ENCODE measurements at regions not wholly inside any gene's neighbourhood (a gene's known extent, or its start where the extent isn't known, plus 50 kb on each side); places are given as distances from the start of the nearest gene placed in this dataset.

DNA sequence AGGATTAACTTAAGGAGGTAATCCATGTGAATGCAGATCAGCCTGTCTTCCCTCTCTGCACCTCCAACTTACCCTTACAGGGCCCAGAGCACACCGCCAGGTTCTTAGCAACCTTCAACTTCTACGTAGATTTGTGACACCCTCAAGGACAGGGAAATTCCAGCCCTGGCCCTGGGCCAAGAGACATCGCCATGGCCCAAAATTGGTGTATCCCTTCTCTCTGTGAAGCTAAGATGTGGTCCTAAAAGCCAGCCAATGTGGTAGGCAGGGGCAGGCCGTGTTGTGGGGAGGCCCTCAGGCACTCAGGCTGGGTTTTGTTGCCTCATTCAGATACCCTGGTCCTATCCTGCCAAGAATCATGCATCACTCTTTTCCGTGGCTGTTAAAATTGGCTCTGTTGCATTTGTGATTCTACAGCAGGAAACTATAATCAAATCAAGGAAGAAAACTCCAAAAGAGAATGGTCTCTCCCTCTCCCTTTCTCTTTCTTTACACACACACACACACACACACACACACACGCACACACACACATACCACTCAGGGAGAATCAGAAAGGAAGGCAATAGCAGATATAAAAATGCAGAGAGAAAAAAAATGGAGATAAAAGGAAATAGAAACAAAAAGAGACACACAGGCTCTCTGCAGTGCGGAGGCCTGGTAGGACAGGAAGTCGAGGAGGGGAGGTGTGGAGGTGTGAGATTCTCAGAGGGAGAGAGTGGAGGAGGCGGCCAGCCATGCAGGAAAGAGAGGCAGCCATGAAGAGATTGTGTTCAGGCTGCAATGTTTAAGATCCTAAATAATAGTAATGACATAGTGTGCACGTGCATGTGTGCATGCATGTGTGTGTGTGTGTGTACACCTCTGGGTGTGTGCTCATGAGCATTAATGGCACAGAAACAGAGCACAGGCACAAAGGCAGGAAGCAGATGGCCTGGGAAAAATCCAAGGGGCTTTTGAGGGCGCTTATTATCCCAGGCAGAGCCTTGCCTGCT, 201.8 kb upstream of the LRFN2 start:
- DNase-seq: no peak

DNA sequence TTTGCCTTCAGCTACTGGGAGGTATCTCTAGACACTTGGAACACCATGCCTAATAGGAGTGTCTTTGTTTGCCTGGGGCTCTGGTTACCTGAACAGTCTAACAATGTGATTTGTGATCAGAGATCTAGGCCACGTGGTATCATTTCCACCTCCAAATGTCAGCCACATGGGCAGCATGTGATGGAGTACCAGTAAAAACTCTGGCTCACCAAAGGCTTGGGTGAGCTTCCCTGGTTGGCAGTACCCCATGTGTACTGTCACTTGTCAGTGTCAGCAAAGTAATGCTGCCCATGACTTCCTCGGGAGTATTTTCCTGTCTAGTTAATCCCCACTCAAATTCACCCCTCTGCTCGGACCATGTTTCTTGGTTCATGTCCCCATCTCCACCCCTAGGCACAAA, 195.2 kb upstream of the LRFN2 start:
- no peak for DNase-seq

DNA sequence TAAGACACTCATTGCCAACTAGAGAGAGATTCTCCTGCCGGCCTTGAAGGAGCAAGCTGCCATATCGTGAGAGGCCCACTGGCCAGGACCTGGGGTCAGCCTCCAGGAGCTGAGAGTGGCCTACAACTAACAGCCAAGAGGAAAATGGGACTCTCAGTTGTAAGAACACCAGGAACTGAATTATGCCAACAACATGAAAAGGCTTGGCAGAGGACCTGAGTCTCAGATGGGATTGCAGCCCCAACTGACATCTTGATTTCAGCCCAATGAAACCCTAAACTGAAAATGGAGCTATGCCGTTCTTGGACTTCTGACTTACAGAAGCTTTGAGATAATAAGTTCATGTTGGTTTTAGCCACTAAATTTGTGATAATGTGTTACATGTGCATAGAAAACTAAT, 193.5 kb upstream of the LRFN2 start:
- DNase-seq: no peak

DNA sequence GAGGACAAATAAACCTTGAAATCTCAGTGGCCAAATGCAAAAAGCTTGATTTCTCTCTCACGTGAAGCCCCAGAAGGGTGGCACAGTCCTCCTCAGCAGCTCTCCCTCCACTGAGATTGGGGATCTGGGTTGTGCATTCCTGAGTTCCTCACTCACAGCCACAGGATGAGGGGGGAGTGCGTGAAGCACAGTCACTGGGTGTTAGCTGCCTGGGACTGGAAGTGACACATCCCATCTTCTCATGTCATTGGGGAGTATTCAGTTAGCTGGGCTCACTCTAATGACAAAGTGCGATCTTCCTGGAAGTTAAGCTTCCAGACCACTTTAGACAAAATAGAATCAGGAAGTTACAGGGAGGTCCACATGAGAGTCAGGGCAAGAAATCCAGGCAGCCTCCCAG, 192.2 kb upstream of the LRFN2 start:
- no peak for DNase-seq

DNA sequence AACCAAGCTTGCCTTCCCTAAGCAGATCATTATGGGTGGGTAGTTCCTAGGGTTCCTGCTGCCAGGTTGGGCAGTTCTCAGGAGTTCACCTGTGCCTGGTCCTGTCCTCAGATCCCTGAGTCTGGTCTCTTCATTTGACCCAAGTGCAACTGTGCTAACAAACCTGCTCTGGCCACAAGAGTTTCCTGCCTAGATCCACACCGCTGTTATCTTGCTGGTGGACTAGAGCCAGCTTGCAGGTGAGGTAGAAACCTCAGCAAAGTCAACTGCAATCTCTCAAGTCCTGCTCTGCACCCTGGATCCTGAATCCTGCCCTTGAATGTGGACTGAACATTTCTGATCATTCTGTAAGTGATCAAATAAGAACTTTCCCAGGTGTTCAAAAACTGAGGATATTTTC, 191.8 kb upstream of the LRFN2 start:
- no peak for DNase-seq

DNA sequence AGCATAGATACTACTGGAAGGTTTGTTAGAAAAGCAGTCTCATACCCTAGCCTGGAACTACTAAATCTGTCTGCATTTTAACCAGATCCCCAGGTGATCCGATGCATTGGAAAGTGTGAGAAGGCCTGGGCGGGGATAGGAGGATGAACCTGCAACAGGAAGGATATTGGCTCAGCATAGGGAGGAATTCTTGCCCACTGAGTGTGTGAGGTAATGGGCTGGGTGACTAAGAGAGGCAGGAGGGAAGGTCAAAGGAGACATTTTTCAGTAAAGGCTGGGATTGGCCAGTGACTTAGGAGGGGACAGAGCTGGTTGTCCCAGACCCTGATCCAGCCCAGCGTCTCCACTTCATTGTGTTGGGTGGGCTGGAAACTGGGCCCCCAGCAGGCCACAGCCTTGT, 191.0 kb upstream of the LRFN2 start:
- DNase-seq: no peak

DNA sequence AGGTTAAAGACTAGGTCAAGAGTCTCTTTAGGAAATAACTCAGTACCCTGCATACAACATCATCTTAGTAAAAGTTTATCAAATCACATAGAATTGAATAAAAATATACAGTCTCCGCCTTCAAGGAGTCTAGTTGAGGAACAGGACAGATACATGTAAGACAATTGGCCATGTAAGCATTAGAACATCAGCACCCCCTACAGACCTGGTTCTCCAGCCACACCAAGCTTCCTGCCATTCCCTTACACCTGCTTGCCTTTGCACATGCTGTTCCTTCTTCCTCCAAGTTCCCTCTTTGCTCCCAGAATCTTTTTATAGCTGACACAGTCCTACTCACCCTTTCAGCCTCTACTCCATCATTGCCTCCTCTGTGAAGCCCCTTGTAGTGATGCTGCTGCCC, 187.8 kb upstream of the LRFN2 start:
- no peak for DNase-seq

DNA sequence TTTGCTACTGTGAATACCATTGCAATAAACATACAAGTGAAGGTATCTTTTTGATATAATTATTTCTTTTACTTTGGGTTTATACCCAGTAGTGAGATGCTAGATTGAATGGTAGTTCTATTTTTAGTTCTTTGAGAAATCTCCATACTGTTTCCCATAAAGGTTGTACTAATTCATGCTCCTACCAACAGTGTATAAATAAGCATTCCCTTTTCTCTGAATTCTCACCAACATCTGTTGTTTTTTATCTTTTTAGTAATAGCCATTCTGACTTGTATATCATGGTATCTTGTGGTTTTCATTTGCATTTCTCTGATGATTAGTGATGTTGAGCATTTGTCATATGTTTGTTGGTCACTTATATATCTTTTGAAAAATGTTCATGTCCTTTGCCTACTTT, 183.6 kb upstream of the LRFN2 start:
- DNase-seq: no peak

DNA sequence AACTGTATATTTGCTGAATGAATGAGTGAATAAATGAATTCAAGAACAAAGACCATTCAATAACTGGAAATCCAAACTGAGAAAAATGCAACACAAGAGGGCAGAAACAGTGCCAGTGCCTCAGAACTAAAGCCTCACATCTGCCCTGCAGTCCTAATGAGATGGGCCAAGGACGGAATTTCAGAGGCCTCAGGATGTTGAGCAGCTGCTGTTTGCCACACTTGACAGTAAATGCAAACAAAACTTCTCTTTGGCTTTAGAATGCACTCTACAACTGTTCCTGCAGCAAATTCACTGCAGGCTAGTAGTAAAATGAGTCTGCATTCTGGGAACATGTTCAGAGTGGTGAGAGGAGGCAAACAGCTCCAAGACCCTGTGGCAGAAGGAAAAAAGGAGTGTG, 177.6 kb upstream of the LRFN2 start:
- DNase-seq: no peak

DNA sequence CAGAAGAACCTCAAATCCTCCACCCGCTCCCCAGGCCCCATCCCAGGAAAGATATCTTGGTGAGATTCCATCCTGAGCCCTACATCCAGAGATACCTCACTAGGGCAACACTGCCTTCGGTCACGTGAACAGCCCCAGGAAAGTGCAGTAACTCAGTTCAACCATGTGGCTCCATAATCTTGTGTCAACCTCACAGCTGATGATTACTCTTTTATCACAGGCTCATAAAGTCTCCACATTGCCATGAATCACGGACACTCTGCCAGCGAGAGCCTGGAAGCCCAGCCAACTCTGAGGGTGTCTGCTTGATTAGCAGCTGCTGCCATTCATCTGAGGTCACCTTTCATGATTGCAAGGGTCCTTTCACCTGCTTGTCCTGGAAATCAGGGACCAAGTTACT, 175.8 kb upstream of the LRFN2 start:
- no peak for DNase-seq

DNA sequence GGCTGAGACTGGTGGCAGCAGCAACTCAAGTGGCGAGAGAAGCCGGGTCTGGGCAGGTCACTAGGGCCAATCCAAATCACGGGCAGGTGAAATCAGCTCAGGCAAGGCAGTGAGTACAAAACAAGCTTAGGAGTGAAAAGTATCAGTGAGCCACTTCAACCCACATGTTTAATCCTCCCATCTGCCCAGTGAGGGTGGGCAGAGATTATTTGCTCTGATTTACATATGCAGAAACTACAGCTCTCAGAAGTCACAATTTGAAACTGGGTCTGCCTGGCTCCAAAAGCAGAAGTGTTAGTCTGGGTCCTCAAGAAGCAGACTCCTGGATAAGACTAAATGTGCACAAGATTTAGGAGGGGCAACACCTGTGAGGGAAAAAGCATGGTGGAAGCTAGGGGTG, 173.7 kb upstream of the LRFN2 start:
- no peak for DNase-seq

DNA sequence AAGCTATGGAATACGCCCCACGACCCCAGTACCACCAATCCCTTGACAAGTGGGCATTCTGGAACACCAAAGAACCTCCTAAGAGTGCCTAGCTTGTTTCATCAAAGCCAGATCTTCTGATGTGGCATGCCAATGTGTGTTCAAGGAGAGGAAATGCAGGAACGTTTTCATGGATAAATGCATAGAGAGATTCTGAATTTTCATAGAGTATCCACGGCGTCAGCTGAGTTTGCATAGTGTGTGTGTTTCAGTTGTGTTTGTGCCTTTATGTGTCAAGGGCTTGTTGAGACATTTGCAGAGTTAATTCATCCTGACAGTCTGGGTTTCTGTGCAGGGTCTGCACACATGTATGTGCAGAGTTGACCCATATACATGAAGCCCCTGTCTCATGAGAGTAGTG, 172.7 kb upstream of the LRFN2 start:
- no peak for DNase-seq

DNA sequence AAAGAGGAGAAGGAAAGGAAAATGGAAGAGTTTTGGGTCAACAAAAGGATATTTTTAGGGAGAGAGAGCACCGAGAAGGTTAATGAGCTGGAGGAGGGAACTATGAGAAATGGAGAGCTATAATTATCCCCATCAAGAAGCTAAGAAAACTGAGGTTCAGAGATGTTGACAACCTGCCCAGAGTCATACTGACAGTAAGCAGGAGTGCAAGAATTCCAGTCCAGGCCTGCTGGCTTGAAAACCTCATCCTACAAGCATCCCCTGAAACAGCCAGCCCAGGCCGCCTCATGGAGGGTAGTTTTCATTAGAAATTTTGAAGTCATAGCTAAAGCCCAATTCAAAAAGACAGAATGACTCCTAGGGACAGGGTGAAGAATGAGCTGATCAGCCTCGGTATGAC, 172.1 kb upstream of the LRFN2 start:
- no peak for DNase-seq

DNA sequence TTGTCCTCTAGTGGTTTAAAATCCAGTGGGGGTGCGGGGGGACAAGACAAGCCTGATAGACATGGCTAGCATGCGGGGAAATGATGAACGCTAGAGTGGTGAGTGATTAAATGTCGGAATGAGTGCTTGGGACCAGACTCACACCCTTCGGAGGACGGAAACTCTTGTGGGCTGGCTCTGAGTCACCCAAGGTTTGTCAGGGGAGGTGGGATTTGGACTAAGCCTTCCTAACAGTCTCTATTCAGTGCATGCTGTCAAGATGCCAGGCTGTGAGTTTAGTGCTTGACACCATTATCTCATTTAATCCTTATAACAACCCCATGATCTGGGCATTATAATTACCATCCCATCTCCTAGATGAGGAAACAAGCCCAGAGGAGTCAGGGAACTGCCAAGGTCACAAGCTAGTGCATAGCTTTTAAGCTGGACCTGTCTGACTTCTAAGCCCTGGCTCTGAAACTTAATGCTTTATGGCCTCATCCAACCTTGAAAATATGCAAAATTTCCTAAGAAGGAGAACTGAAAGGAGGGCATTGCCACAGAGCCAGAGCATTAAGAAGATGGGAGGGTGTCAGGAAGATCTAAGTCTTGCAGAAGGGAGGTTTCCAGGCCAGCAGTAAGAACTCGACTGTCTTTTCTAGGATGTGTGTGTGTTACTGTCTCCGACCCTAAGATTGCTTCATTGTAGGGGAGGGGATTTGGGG, 168.7 kb upstream of the LRFN2 start:
- DNase-seq: no peak

DNA sequence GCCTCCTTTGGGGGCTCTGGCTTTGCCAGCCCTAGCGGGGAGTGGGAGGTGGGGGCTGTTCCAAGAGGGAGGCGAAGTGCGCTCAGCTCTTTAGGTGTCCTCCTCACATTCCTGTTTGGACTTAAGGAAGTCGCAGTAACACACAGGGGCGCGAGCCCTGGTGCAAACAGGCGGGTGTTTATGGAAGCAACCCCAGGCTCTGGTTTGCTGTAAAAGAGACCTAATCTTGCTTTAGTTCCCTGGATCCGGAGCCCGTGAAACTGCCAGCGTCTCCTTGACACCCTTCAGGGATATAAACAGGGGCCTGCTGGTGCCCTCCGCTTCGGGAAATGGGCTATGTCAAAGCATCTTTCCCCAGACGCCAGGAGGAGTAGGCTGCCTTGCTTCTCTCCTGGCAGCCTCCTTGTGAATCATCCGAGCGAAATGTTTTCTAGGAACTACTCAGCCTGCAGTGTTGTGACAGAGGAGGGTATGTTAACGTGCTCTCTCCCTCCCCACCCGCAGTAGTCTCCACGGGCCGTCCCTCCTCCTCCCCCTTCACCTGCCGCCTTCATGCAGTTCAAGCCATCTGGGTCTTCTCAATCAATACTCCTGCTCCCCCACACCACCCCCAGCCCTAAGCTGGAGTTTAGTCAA, 168.0 kb upstream of the LRFN2 start:
- DNase-seq: no peak

DNA sequence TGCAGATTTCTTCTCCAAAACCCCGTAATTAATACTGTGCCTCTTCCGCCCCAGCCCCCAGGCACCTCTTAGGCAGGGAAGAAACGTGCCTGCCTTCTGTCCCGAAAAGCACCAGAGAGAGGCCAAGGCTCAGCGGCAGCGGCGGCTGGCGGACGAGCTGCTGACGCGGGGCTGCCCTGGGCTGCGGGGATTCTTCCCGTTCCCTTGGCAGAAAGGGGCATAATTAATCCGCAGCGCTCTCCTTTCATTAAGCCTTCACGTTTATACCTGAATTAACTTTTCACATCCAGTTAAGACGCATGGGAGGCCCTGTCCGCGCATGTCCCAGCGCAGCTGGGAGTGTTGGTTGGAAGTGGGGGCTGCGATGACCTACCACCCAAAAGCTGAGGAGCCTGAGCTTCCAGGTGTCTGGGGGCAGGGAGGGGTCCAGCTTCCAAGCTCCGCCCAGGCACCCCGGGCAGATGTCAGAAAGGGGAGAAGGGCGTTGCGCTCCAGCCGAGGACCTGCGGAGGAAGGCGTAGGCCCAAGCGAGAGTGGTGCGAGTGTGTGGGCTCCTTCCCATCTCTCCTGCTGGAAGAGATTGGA, 167.4 kb upstream of the LRFN2 start:
- DNase-seq: no peak

DNA sequence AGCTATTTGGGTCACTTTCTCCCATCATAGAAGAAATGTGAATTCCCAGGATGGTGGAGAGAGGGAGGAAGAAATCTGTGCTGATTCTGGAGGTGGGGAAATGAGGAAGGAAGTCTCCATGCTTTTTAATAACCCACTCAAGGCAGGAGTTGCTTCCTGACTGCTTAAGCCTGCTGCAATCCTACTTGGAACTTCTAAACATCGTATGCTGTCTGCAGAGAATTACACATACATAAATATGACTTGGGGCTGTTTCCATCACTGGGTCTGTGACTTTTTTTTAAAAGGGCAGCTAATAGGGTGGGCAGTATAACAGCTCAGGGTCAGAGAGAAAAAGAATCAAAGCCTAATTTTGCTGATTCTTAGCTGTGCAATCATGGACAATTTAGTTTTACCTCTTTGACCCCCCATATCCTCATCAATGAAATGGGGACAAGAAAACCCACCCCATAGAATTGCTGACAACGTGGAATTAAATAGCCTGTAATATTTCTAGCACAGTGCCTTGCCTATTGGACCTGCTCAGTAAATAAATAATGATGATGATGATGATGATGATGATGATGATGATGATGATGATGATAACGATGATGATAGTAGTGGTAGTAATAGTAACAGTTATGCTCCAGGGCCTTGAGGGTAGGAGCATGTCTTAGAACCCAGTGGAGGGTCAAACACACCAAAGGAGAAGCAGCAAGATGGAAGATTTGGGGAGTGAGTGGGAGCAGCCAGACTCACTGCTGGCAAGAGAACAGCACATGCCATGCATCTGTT, 166.7 kb upstream of the LRFN2 start:
- no peak for DNase-seq

DNA sequence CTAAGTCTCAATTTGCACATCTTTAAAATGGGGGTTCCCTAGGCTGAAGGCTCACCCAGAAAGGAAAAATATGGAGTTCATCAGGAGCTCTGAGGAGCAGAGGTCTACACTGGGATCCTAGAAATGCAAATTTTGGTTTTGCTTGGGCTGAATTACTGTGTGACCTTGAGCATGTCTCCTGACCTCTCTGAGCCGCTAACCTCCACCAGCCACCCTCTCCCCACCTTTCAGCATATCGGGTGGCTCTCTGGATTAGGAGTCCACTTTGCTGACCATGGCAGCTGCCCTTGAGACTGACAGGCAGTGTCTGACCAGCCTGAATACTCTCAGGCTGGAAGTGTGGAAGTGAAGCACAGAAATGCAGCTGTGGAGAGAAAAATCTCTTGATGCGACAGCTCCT, 165.9 kb upstream of the LRFN2 start:
- DNase-seq: no peak

DNA sequence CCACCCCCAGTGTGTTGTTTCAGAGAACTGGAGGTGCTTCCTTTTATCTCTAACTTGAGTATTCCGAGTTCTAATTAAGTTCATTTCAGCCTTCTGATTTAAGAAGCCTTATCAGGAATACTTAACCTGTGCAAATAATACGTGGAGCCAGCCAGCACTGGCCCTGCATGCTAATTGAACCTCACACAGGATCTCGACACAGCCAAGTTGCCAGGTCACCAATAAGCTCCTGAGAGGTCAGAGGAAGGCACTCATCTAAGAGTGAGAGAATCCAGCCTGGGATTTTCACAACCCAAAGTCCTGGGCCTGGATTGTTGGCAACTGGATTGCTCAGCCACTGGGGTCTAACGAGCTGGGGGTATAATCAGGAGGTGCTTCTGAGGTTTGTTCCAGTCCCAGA, 157.7 kb upstream of the LRFN2 start:
- no peak for DNase-seq

DNA sequence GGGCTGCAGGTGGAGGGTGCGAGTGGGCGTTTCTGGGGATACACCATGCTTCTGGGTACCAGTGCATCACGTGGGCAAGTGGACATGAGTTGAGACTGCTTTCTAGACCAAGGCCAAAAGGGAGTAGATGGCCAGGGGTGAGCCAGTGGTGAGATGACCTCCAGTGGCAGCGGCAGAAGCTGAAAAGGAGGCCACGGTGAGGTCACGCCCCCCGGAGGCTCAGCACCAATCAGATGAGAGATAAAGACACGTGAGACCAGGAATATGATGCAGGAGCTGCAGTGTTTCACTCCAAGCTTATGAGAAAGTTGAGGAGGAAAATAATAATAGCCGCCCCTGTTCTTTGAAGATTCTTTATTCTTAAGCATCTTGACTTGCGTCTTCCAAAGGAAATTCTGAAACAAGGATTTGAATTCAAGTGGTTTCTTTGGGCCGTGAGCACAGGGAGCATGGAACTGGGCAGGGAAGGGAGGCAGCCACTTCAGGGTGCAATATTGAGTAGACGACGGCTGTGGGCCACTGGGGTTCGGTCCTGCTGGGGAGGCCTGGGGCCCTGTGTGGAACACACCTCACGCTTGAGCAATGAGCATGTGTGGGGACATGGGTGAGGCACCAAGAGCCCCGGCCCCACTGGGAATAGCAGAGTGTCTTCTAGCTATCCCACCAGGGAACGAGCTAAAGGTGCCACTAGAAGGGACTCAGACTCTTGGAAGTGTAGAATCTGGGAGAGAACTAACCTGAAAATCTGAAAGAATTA, 156.7 kb upstream of the LRFN2 start:
- no peak for DNase-seq

DNA sequence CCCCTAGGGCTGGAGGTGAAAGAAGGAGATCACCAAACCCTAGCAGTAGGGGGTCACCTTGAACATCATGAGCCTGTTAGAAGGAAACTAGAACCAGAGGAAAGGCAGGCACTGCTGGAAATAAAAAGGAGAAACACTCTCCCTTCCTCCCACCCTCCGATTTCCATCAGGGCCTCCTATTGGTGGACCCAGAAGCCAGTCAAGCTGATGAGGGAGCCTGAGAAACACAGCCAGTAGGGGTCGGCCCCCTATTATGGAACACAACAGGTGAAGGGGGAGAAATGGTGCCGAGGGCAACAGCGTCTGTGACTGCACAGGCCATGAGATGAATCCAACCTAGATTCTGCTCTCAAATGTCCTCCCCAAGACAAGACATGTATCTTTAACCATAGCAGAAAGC, 156.1 kb upstream of the LRFN2 start:
- no peak for DNase-seq

DNA sequence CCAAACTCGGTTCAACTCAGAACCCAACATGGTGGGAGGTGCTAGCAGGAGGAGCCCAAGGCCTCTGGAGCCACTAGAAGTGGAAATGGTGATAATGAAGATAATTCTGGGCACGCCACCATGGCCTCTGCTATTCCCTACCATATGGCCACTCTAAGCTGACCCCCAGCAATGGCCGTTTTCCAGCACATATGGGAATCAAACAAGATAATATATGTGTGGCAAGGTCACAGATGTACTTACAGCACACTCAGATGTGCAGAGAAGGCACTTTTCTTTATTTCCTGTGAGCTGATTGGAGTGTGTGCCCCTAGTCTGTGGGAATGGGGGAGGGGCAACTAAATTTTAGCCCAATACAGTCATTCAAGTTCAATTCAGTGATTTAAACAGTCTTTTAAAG, 153.4 kb upstream of the LRFN2 start:
- DNase-seq: no peak
